Chondrocyte (in vitro differentiated cells): ENCODE measurements at regions not wholly inside any gene's neighbourhood (a gene's known extent, or its start where the extent isn't known, plus 50 kb on each side); places are given as distances from the start of the nearest gene placed in this dataset.

Experiments
- DNase-seq: peaks from one replicate; pipeline ENCODE4 v3.0.0; 2021; ENCODE audit warnings: mixed read lengths, low spot score
- H3K27ac Mint-ChIP-seq: one replicate; pipeline ENCODE4 v1.8.0; 2021; ENCODE audit warnings: mild to moderate bottlenecking, moderate library complexity, mixed read lengths; ENCODE audit not compliant: unreplicated experiment
- H3K27me3 Mint-ChIP-seq: 2 replicates; pipeline ENCODE4 v1.8.0; 2021; ENCODE audit warnings: low read depth, mixed read lengths
- H3K36me3 Mint-ChIP-seq: 2 replicates; pipeline ENCODE4 v1.8.0; 2021; ENCODE audit warnings: low read depth, mixed read lengths
- H3K4me1 Mint-ChIP-seq: 2 replicates; pipeline ENCODE4 v1.8.0; 2021; ENCODE audit warnings: low read depth, mild to moderate bottlenecking, mixed read lengths
- H3K4me3 Mint-ChIP-seq: one replicate; pipeline ENCODE4 v1.8.0; 2021; ENCODE audit warnings: mild to moderate bottlenecking, moderate library complexity, mixed read lengths; ENCODE audit not compliant: unreplicated experiment
- H3K9me3 Mint-ChIP-seq: 2 replicates; pipeline ENCODE4 v1.8.0; 2021; ENCODE audit warnings: low read depth, mixed read lengths
- CTCF ChIP-seq: fragments of 200-600 bp; sonication (generic); IDR thresholded peaks from 2 replicates; pipeline ENCODE4 v1.5.0; 2021; ENCODE audit warnings: antibody characterized with exemption, mild to moderate bottlenecking, moderate library complexity

GRCh38 chr9:22381170-22381569, 65.5 kb upstream of the DMRTA1 start:
- Mint-ChIP-seq H3K36me3 (no peaks in the 10 kb centered on the region), H3K27ac (peak overlapping the region; percentile 18), H3K27me3 (no peaks in the 10 kb centered on the region), H3K9me3 (peaks cover 4% of the 10 kb centered on the region), H3K4me1 (peaks cover 16% of the 10 kb centered on the region), H3K4me3 (no peak overlapping the region)
- TF ChIP-seq CTCF = no peak
- no peak for DNase-seq

GRCh38 chr9:22382331-22382730, 64.3 kb upstream of the DMRTA1 start:
- H3K4me1 Mint-ChIP-seq = peaks cover 19% of the 10 kb centered on the region
- H3K9me3 Mint-ChIP-seq = peaks cover 4% of the 10 kb centered on the region

GRCh38 chr9:22383718-22384117, 62.9 kb upstream of the DMRTA1 start:
- Mint-ChIP-seq H3K27ac (no peak overlapping the region), H3K27me3 (no peaks in the 10 kb centered on the region), H3K4me3 (no peak overlapping the region), H3K4me1 (peaks cover 19% of the 10 kb centered on the region), H3K36me3 (no peaks in the 10 kb centered on the region), H3K9me3 (peaks cover 4% of the 10 kb centered on the region)
- no peak for TF ChIP-seq CTCF
- DNase-seq = no peak

More at GRCh38 chr9:22382331-22382730, 64.3 kb upstream of the DMRTA1 start:
- Mint-ChIP-seq H3K27me3 (no peaks in the 10 kb centered on the region), H3K27ac (peak overlapping the region; percentile 43), H3K4me3 (no peak overlapping the region), H3K36me3 (no peaks in the 10 kb centered on the region)
- TF ChIP-seq CTCF = no peak
- DNase-seq = no peak

GRCh38 chr9:22389271-22389670, 57.4 kb upstream of the DMRTA1 start:
- no peaks in the 10 kb centered on the region for H3K36me3 Mint-ChIP-seq
- H3K4me1 Mint-ChIP-seq = peaks cover 28% of the 10 kb centered on the region
- no peaks in the 10 kb centered on the region for H3K9me3 Mint-ChIP-seq
- DNase-seq = no peak
- no peaks in the 10 kb centered on the region for H3K27me3 Mint-ChIP-seq
- H3K4me3 Mint-ChIP-seq = no peak overlapping the region
- H3K27ac Mint-ChIP-seq = no peak overlapping the region
- no peak for TF ChIP-seq CTCF

- DNase-seq = no peak
- Mint-ChIP-seq H3K4me1 (peaks cover 33% of the 10 kb centered on the region), H3K9me3 (peaks cover 8% of the 10 kb centered on the region), H3K4me3 (no peak overlapping the region), H3K27ac (peak overlapping the region; percentile 81), H3K36me3 (peaks cover 5% of the 10 kb centered on the region), H3K27me3 (no peaks in the 10 kb centered on the region)
- no peak for TF ChIP-seq CTCF
Measured at GRCh38 chr9:22392523-22392922, 54.1 kb upstream of the DMRTA1 start.
